Stimulated activated CD4-positive, alpha-beta T cell treated with anti-CD3 and anti-CD28 coated beads, Interleukin-2, amount 100 ng/mL, for 24 hours (primary cell): ENCODE measurements at regions not wholly inside any gene's neighbourhood (a gene's known extent, or its start where the extent isn't known, plus 50 kb on each side); places are given as distances from the start of the nearest gene placed in this dataset.
"Not testable (repeated sequence)": the region's sequence is repeated elsewhere in the genome, so short reads cannot be mapped to it uniquely, and the experiment has no call there.

Experiments
- DNase-seq, 2 donors: peaks; one replicate each; pipeline ENCODE4 v3.0.0-alpha.2; 2020

GRCh38 chr9:124084087-124084486 is 72.5 kb downstream of the LHX2 start:
- DNase-seq, result no peak

DNA sequence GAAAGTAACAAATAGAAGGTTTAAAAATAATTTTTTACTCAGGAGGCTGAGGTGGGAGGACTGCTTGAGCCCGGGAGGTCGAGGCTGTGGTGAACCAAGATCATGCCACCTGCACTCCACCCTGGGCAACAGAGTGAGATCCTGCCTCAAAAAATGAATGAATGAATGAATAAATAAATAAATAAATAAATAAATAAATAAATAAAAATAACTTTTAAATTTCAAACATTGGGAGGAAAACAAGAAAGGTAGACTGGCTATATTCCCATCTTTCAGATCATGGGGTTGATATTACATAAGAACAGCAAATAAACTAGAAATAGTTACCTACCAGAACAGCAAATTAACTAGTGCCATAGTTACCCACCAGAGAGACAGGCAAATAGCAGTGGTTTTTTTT is 75.7 kb downstream of the LHX2 start:
- no peak for DNase-seq

GRCh38 chr9:124088476-124088837 is 76.9 kb downstream of the LHX2 start:
- no peak for DNase-seq

DNA sequence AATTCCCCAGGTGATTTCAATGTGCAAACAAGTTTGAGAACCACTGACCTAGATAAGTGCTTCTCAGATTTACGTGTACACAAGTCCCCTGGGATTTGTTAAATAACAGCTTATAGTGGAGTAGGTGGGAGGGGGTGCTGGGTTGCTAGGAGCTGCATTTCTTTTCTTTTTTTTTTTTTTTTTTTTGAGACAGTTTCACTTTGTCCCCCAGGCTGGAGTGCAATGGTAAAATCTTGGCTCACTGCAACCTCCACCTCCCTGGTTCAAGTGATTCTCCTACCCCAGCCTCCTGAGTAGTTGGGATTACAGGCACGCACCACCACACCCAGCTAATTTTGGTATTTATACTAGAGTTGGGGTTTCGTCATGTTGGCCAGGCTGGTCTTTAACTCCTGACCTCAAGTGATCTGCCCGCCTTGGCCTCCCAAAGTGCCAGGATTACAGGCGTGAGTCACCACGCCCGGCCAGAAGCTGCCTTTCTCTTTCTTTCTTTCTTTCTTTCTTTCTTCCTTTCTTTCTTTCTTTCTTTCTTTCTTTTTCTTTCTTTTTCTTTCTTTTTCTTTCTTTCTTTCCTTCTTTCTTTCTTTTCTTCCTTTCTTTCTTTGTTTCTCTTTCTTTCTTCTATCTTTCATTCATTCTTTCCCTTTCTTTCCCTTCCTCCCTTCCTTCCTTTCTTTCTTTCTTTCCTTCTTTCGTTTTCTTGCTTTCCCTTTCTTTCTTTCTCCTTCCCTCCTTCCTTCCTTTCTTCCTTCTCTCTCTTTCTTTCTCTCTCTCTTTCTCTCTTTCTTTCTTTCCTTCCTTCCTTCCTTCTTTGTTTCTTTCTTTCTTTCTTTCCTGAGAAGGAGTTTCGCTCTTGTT is 78.3 kb downstream of the LHX2 start:
- DNase-seq, result not testable (repeated sequence)

GRCh38 chr9:124098141-124098905 is 86.8 kb downstream of the LHX2 start:
- DNase-seq, result no peak

DNA sequence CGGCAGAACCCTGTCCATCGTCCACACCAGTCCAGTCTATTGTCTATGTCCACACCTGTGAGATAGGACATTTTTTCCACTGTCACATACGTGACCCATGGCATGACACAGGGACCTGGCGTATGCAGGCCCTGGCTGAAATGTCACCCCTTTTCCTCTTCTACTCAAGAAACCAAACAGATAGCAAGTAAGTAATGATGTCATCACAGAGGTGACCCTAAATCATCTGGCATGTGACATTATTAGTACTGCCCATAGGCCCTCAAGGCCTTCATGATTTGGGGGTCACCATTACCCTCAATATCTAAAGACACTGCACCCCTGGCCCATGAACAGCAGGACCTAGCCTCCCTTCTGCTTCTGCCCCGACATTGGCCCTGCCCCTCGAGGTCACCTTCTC is 88.3 kb downstream of the LHX2 start:
- DNase-seq, result no peak

GRCh38 chr9:124101215-124101968 is 89.8 kb downstream of the LHX2 start:
- no peak for DNase-seq

- no peak for DNase-seq
Observed at GRCh38 chr9:124101969-124102345, 90.4 kb downstream of the LHX2 start.

DNA sequence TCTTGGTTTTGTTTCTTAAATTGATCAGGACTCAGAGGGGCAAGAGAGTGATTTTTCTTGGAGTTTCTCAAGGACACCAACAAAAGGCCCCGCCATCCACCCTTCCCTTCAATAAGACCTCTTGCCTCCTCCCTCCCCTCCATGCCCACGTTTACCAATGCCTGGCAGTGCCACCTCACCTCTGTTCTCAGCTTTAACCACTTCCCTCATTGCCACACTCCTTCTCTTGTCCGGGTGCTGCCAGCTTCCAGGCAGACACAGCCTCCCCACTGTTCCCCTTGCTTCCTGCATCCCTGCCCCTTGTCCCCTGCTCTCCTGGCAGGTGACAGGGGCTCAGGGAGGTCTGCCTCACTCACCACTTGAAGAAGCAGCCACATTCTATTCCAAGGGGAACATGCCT is 90.8 kb downstream of the LHX2 start:
- no peak for DNase-seq

GRCh38 chr9:124105266-124105665 is 93.7 kb downstream of the LHX2 start:
- no peak for DNase-seq

DNA sequence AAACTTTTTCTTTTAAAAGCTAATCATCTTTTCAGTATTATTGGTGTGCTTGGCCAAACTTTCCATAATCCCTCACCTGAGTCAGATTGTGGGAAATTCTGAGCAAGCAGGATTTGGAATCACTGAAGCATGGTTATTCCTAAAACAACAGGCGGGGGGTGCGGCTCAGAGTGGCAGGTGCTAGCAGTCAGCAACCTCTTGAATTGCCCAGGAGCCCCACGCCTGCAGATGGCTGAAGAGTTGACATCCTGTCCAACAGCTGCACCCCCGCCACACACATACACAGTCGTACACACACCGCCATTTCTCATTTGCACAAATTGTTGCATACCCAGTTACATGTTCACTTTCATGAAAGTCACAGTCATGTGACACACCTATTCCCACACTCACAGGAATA is 96.6 kb downstream of the LHX2 start:
- DNase-seq, result no peak

GRCh38 chr9:124110307-124110915 is 98.8 kb downstream of the LHX2 start:
- DNase-seq, result peak; percentile 55 to 57

DNA sequence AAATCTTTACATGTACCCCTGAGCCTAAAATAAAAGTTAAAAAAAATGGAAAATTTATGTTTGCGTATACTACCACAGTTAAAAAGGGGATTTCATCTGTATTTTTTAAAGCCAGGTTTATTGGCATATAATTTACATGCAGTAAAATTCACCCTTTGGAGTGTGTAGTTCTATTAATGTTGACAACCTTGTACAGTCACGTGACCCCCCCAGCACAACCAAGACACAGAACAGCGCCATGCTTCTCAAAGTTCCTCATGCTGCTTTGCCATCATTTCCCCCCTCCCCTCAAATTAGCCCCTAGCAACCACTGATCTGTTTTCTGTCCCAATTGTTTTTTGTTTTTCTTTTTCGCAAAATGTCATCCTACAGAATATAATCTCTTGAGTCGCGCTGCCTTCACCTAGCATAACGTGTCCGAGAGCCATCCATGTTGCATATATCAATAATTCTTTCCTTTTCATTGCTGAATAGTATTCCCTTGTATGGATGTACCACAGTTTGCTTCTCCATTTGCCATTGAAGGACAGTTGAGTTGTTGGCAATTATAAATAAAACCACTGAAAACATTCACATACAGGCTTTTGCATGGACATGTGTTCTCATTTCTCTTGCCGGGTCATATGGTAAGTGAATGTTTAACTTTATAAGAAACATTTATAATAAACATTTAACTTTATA is 105.3 kb downstream of the LHX2 start:
- DNase-seq, result no peak

DNA sequence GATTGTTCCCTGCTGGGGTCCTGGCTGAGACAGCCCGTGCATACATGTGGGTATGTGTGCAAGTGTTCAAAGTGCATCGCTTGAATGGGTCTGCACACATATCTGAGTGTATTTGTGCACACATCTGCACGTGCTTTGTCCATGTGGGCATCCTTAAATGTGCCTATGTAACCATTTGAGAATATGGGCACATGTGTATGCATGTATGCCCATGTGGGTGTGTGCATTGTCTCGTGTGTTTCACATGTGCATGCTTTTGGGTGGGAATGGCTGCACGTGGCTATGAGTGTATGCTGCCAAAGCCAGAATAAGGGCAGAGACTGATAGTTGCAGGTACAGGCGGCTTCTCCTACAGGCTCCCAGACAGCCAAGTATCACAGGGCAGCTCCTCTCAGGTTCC is 107.3 kb downstream of the LHX2 start:
- DNase-seq, result no peak

GRCh38 chr9:124120272-124120671 is 108.7 kb downstream of the LHX2 start:
- no peak for DNase-seq

- DNase-seq, result no peak
Observed at GRCh38 chr9:124121725-124122124, 110.2 kb downstream of the LHX2 start.

DNA sequence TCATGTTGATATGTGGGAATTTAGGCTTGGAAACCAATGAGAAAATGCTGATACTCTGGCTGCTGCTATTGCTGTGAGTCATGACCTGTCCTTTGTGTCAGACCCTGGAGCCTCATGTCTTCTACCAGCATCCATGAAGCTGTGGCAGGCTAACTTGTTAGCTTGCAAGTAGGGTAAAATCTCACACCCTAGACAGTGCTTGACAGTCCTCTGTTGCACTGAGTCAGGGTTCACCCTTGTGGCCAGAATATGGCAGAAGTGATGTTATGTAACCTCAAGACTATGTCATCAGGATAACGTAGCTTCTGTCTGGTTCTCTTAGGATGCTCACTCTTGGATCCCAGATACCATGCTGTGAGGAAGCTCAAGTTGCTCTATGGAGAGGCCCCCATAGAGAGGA is 110.8 kb downstream of the LHX2 start:
- DNase-seq, result no peak

DNA sequence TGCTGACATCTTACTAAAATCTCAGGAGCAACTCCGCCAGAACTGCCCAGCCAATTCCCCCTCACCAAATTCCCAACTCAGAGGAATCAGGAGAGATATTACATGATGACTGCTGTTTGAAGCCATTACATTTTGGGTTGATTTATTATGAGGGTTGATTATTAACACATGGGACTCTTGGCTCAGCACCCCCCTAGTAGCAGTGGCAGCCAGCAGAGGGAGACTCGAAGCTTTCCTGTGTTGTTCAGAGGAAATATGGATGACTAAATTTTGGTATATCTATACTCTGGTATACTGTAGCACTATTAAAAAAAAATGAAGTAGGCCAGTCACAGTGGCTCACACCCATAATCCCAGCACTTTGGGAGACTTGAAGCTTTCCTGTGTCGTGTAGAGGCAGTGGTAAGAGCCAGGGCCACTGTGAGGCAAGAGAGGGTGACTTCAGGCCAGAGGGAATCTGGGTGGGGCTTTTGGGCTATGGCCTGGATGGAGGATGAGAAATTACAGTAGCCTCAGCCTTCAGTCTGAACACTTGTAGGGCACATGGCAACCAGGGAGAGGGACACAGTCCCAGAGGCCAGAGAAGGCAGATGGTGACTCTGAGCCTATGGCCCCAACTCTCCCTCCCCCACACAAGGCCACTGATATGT is 111.4 kb downstream of the LHX2 start:
- DNase-seq, result peak in 1 of 2 donors; percentile 17

- not testable (repeated sequence) for DNase-seq
Observed at GRCh38 chr9:124123621-124124020, 112.1 kb downstream of the LHX2 start.

DNA sequence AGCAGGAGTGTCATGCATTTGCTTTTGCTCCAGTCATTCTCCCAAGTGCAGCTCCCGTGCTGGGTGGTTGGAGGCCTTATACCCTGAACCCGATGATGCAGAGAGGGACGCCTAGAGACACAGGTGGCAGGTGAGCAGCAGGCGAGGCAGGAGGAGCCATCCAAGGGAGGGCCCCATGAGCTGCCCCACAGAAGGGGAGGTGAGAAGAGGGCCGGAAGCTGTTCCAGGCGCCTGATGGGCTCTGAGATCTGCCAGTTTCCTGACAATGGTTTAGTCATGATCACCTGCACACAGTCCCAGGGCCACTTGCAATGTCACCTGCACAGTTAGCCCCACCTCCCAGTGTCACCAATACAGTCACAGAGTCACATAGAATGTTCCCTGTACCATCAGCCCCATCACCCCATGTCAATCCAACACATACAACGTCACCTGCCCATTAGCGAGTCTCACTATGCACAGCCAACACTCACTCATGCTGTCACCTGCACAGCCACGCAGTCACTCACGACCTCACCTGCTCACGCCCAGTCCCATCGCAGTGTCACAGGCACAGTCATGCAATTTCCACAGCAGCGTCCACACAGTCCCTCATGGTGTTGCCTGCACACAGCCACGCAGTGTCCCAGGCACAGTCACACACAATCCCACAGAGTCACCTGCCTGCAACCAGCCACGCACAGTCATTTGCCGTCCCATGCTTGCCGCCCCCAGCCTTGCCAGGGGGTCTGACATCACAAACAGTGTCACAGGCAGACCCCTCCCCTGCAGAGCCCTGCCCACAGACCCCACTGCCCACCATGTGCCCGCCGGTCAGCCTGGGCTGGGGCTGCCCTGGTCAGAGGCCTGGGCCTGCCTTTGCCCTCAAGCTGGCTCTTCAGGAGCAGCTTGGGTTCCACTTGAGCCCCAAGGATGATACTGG is 113.4 kb downstream of the LHX2 start:
- DNase-seq, result no peak

DNA sequence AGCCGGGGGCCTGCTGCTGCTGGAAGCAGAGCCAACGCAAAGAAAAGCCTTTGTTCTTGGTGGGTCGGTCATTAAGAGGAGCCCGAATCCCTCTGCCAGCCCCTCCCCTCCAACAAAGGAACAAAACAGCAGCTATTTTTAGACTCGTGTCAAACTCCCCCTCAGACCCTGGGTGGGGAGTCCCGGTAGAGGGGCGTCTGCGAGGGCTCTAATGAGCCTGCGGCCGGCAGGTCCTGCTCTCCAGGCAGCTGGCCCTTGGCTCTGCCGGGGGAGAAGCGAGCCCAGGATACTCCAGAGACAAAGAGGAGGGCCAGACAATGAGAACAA is 114.0 kb downstream of the LHX2 start:
- DNase-seq, result no peak
